ENCODE measurements at regions not wholly inside any gene's neighbourhood (a gene's known extent, or its start where the extent isn't known, plus 50 kb on each side); places are given as distances from the start of the nearest gene placed in this dataset.

DNA sequence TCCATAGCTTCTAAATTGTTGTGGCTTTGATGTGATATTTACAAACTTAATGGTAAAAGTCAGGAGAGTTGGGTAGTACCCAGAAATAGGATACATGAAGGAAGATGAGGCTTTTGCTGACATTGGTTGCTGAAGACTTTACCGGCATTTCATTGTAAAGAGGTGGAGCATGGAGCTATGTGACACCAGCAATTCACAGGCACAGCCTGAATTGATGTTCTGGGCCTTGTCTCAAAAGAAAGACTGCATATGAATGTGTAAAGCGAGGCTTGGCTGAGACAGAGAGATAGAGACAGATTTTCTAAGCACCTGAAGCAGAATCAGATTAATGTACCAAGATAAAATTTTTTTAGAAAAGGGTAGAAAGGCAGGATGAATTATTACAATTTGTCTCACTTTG is 864.9 kb upstream of the ID2 start:
- Histone ChIP-seq H3K4me3 (no peak overlapping the region), H3K4me1 (ENCODE audit: low read depth) (no peaks in the 10 kb centered on the region), H3K9me3 (no peaks in the 10 kb centered on the region), H3K36me3 (ENCODE audit: low read depth) (no peaks in the 10 kb centered on the region)
- intact Hi-C loops (cut with DNase I, micrococcal nuclease) = no loop called here
- DNase-seq (no peak), ATAC-seq (no peak)
- TF ChIP-seq, protein P1, sequence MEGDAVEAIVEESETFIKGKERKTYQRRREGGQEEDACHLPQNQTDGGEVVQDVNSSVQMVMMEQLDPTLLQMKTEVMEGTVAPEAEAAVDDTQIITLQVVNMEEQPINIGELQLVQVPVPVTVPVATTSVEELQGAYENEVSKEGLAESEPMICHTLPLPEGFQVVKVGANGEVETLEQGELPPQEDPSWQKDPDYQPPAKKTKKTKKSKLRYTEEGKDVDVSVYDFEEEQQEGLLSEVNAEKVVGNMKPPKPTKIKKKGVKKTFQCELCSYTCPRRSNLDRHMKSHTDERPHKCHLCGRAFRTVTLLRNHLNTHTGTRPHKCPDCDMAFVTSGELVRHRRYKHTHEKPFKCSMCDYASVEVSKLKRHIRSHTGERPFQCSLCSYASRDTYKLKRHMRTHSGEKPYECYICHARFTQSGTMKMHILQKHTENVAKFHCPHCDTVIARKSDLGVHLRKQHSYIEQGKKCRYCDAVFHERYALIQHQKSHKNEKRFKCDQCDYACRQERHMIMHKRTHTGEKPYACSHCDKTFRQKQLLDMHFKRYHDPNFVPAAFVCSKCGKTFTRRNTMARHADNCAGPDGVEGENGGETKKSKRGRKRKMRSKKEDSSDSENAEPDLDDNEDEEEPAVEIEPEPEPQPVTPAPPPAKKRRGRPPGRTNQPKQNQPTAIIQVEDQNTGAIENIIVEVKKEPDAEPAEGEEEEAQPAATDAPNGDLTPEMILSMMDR (IDR thresholded peaks at IDR 0.05) = no peak

DNA sequence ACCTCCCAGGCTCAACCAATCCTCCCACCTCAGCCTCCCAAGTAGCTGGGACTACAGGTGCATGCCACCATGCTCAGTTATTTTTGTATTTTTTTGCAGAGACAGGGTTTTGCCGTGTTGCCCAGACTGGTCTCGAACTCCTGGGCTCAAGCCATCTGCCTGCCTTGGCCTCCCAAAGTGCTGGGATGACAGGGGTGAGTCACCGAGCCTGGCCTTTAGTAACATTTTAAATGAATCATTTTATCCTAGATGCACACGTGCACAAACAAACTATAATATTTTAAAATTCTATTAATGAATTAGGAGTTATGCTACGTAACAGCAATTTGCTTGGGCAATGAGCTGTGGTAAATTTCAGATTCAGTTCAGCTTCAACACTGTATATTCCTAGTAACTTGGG is 862.5 kb upstream of the ID2 start:
- Histone ChIP-seq H3K4me1 (ENCODE audit: low read depth) (no peaks in the 10 kb centered on the region), H3K36me3 (ENCODE audit: low read depth) (no peaks in the 10 kb centered on the region), H3K9me3 (no peaks in the 10 kb centered on the region), H3K4me3 (no peak overlapping the region)
- DNase-seq (no peak), ATAC-seq (no peak)
- intact Hi-C loops (cut with DNase I, micrococcal nuclease) = no loop called here
- TF ChIP-seq, protein P1 (IDR thresholded peaks at IDR 0.05) = no peak

DNA sequence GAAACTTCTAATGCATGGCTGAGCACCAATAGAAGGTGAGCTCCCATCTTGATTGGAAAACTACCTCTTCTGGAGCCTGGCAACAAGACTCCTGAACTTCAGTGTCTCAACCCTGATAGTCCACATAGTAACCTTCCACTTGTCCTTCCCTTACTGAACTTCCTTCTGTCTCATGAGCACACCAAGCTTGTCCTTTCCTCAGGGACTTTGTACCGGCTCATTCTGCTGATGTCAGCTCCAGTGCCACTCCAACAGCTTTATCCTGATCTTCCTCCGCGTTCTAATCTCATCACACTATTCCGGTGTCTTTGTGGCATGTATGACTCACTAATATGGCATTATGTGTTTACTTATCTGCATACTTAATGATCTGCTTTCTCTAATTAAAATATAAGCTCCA is 862.0 kb upstream of the ID2 start:
- ATAC-seq = no peak
- TF ChIP-seq, protein P1 (IDR thresholded peaks at IDR 0.05) = no peak
- H3K9me3 ChIP-seq = no peaks in the 10 kb centered on the region
- no peak overlapping the region for H3K4me3 ChIP-seq
- intact Hi-C loops (cut with DNase I, micrococcal nuclease) = no loop called here
- no peaks in the 10 kb centered on the region for H3K36me3 ChIP-seq (ENCODE audit: low read depth)
- DNase-seq = no peak
- H3K4me1 ChIP-seq (ENCODE audit: low read depth) = no peaks in the 10 kb centered on the region

DNA sequence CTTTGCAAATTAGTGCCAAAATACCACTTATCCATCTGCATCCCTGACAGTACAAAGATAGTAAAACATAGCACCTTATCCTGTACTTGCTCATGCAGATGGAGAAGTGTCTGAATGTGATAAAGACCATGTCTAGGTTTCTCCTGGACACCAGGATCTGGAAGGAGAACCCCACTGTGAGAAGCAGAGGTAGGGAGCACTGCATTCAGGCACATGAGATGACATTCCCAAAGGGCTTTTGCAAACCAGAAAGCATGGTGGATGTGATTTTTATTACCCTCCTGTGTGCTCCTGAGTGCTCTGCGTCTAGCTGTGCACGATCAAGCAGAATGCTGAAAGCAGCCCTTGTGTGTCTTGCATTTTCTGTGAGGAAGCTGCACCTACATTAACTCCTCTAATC is 857.6 kb upstream of the ID2 start:
- no peak overlapping the region for H3K4me3 ChIP-seq
- H3K9me3 ChIP-seq = no peaks in the 10 kb centered on the region
- ATAC-seq (no peak), DNase-seq (no peak)
- intact Hi-C loops (cut with DNase I, micrococcal nuclease) = no loop called here
- H3K36me3 ChIP-seq (ENCODE audit: low read depth) = no peaks in the 10 kb centered on the region
- TF ChIP-seq, protein P1 (IDR thresholded peaks at IDR 0.05) = no peak
- no peaks in the 10 kb centered on the region for H3K4me1 ChIP-seq (ENCODE audit: low read depth)

DNA sequence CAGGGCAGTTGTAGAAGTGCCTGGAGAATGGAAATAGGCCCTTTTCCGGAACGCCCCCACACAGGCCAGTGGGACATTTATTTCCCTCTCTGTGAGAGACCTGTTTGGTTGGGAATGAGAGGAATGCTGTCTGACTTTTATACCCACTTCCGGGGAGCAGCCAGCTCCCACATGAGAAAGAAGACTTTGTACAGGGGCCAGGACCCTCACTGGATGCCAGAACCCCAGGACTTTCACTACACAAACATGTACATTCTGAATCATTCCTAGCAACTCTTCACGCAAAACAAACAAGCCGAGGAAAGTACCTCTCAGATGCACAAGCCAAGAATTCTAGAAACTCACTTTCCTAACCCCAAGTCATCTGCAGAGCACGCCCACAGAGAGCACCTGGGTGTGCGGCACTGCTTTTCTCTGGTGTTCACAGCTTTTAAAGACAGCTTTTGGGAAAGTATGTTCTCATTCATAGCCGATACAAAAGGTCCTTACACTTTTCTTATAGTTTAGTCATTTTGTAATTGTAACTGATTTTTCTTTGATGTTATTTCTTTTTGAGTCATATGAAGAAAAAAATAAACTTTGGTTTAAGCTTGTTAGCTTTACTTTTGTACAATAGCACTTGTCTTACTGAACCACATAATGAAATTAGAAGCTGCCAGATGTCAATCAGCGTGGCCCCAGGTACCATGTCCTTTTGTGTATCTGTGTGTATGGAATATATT is 856.1 kb upstream of the ID2 start:
- DNase-seq (no peak), ATAC-seq (no peak)
- no peaks in the 10 kb centered on the region for H3K4me1 ChIP-seq (ENCODE audit: low read depth)
- H3K9me3 ChIP-seq = no peaks in the 10 kb centered on the region
- intact Hi-C loops (cut with DNase I, micrococcal nuclease) = no loop called here
- H3K4me3 ChIP-seq = no peak overlapping the region
- no peaks in the 10 kb centered on the region for H3K36me3 ChIP-seq (ENCODE audit: low read depth)
- TF ChIP-seq, protein P1 (IDR thresholded peaks at IDR 0.05) = no peak

DNA sequence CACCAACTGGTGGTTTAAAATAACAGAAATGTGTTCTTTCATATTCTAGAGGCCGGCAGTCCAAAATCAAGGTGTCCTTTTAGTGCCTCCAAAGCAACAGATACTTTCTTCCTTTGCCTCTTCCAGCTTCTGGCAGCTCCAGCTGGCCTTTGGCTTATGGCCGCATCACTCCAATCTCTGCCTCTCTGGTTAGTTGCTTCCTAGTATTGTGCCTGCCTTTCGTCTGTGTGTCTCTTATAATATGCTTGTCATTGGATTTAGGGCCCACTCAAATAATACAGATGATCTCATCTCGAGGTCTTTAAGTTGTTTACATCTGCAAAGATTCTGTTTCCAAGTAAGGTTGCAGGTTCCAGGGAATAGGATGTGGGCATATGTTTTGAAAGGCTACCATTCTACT is 855.2 kb upstream of the ID2 start:
- Histone ChIP-seq H3K36me3 (ENCODE audit: low read depth) (no peaks in the 10 kb centered on the region), H3K4me3 (no peak overlapping the region), H3K9me3 (no peaks in the 10 kb centered on the region), H3K4me1 (ENCODE audit: low read depth) (no peaks in the 10 kb centered on the region)
- intact Hi-C loops (cut with DNase I, micrococcal nuclease) = no loop called here
- TF ChIP-seq, protein P1 (IDR thresholded peaks at IDR 0.05) = no peak
- DNase-seq = no peak
- no peak for ATAC-seq

Measured in mucosa of descending colon (tissue), 3 donors.